ENCODE measurements at regions not wholly inside any gene's neighbourhood (a gene's known extent, or its start where the extent isn't known, plus 50 kb on each side); places are given as distances from the start of the nearest gene placed in this dataset.

- TF ChIP-seq YY1 (IDR thresholded peaks at IDR 0.05; ENCODE audit: insufficient read depth, insufficient read length) (no peak), ZNF274 (IDR thresholded peaks at IDR 0.05; ENCODE audit: low read depth, low read length) (no peak)
Observed at GRCh38 chr13:73240193-73240592, 181.4 kb downstream of the KLF5 start.
